Small intestine (tissue), 7 donors: ENCODE measurements at regions not wholly inside any gene's neighbourhood (a gene's known extent, or its start where the extent isn't known, plus 50 kb on each side); places are given as distances from the start of the nearest gene placed in this dataset.

Source experiments
- DNase-seq, 2 donors: peaks; one replicate each; pipeline versions ENCODE4 v3.0.0 to v3.0.0-alpha.2; 2013
- FAIRE-seq: peaks from 2 replicates; lab custom pipeline; 2012; peaks lifted over from hg19 to GRCh38; lab: Jason Lieb, UNC
- H3K27ac ChIP-seq, 3 donors: one replicate each; pipeline ENCODE4 v1.5.1; 2013; ENCODE audit warnings: low read length in 2 of 3, mild to moderate bottlenecking in 2 of 3, control low read depth in 1 of 3, inconsistent platforms in 1 of 3, low read depth in 1 of 3, moderate library complexity in 1 of 3
- H3K27me3 ChIP-seq, 3 donors: one replicate each; pipeline ENCODE4 v1.6.1; 2013; ENCODE audit warnings: low read length in 3 of 3, inconsistent platforms in 1 of 3; ENCODE audit not compliant: control insufficient read depth in 3 of 3, insufficient read depth in 3 of 3
- H3K36me3 ChIP-seq, 3 donors: one replicate each; pipeline ENCODE4 v1.6.1; 2013; ENCODE audit warnings: low read length in 3 of 3, inconsistent platforms in 1 of 3, low read depth in 1 of 3, mild to moderate bottlenecking in 1 of 3, moderate library complexity in 1 of 3; ENCODE audit not compliant: control insufficient read depth in 3 of 3, insufficient read depth in 2 of 3
- H3K4me1 ChIP-seq, 3 donors: one replicate each; pipeline ENCODE4 v1.6.1; 2013; ENCODE audit warnings: low read length in 2 of 3, inconsistent platforms in 1 of 3, low read depth in 1 of 3, mild to moderate bottlenecking in 1 of 3, moderate library complexity in 1 of 3; ENCODE audit not compliant: control insufficient read depth in 3 of 3, insufficient read depth in 2 of 3
- H3K4me3 ChIP-seq, 3 donors: one replicate each; pipeline ENCODE4 v1.5.1; 2013; ENCODE audit warnings: low read length in 3 of 3, control low read depth in 1 of 3, inconsistent platforms in 1 of 3, low read depth in 1 of 3, mild to moderate bottlenecking in 1 of 3, moderate library complexity in 1 of 3
- H3K9me3 ChIP-seq, 2 donors: one replicate each; pipeline ENCODE4 v1.6.1; 2013; ENCODE audit warnings: low read depth in 1 of 2, low read length in 1 of 2; ENCODE audit not compliant: control insufficient read depth in 2 of 2, insufficient read depth in 1 of 2
- WGBS, 3 donors: extraction: QIAGEN DNeasy Blood & Tissue Kit; methylation state at CpG; one replicate each; pipeline ENCODE4 v1.1.7; 2013; 5-methylcytosine and 5-hydroxymethylcytosine counted together
- donor health status: healthy with polysubstance abuse.
- donor health status: control.
- donor health status: control.
- donor health status: Bipolar disorder and iron deficiency.
- donor health status: healthy.

DNA sequence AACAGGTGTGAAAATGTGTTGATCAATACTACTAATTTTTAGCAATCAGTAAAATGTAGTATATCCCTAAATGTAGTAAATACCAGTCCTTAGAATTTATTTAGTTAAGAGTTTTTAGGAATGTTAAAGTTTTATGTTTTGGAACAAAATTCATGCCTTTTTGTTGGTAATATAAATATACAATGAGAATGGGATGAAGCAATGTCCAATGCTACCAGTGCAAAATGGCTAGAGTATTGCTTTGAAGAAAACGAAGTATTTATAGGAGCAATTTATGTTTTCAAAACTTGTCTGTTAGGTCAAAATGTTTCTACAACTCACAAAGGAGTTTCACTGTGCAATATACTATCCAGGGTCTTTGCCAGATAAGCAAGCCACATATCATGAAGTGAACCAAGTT is 851.5 kb downstream of the PCDH18 start:
- Histone ChIP-seq H3K27ac (no peak overlapping the region), H3K4me3 (no peak overlapping the region), H3K4me1 (no peaks in the 10 kb centered on the region), H3K27me3 (no peaks in the 10 kb centered on the region), H3K9me3 (no peaks in the 10 kb centered on the region), H3K36me3 (no peaks in the 10 kb centered on the region)
- no peak for FAIRE-seq
- WGBS, 3 donors = 22 to 46% (median 22%) methylated on average over 1 of the region's 1 CpG
- DNase-seq = no peak

DNA sequence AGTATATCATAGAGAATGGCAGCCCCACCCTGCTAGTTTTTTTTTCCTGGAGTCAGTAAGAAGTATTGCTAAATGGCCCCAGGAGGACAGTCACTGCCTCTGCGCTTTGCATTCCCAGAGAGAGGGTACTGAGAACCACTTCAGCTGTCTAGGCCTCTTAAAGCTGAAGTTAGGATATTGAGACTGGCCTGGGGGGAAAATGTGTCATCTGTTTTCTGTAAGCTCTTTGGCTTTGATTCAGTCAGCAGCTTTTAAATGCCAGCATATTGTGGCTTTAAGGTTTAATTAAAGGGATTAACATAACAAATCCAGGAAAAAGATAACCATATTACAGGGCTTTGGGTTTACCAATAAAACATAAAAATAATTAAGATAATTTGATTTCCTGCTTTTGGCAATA is 852.0 kb downstream of the PCDH18 start:
- no peaks in the 10 kb centered on the region for H3K36me3 ChIP-seq
- FAIRE-seq (no peak), DNase-seq (no peak)
- no peaks in the 10 kb centered on the region for H3K27me3 ChIP-seq
- WGBS, 3 donors = 70 to 88% (median 80%) methylated on average over 1 of the region's 1 CpG
- H3K9me3 ChIP-seq = no peaks in the 10 kb centered on the region
- H3K4me3 ChIP-seq = no peak overlapping the region
- no peak overlapping the region for H3K27ac ChIP-seq
- H3K4me1 ChIP-seq = no peaks in the 10 kb centered on the region

DNA sequence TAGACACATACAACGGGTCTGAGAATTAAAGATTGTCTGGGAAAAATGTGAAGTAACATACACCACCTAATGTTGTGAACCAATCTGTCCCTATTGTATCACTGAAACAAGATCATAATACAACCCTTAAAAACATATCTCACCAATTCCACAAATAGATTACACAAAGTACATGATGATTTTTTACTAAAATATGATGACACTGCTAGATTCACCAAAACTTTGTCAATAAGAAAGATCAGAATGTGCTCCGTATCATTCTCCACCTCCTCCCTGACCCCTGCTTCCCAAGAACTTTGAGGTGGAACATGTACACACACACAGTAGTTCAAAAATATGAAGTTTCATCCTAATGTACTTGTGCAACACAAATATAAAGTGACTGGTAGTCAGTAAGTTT is 862.0 kb downstream of the PCDH18 start:
- WGBS, 3 donors = 76 to 80% (median 80%) methylated on average over 2 of the region's 2 CpGs
- no peak overlapping the region for H3K4me3 ChIP-seq
- no peak for FAIRE-seq
- DNase-seq = no peak
- no peaks in the 10 kb centered on the region for H3K27me3 ChIP-seq
- H3K4me1 ChIP-seq = no peaks in the 10 kb centered on the region
- no peaks in the 10 kb centered on the region for H3K36me3 ChIP-seq
- H3K9me3 ChIP-seq = no peaks in the 10 kb centered on the region
- H3K27ac ChIP-seq = no peak overlapping the region

DNA sequence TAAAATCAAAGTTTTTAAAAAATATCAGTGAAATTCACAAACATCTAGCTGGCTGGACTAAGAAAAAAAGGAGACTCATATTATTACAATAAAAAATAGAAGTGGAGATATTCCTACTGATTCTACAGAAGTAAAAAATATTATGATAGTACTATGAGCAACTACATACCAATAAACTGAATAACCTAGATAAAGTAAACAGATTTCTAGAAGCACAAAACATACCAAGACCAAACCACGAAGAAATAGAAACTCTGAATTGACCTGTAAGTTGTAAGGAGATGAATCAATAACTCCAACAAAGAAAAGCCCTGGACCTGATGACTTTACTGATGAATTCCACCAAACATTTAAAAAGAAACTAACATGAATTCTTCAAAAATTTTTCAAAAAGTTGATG is 867.3 kb downstream of the PCDH18 start:
- 41 to 74% (median 44%) methylated on average over 1 of the region's 1 CpG for WGBS, 3 donors
- Histone ChIP-seq H3K4me1 (no peaks in the 10 kb centered on the region), H3K9me3 (peaks cover 0 to 4% of the 10 kb centered on the region in 2 donors), H3K27ac (no peak overlapping the region), H3K36me3 (no peaks in the 10 kb centered on the region), H3K4me3 (no peak overlapping the region), H3K27me3 (no peaks in the 10 kb centered on the region)
- FAIRE-seq = no peak
- no peak for DNase-seq

DNA sequence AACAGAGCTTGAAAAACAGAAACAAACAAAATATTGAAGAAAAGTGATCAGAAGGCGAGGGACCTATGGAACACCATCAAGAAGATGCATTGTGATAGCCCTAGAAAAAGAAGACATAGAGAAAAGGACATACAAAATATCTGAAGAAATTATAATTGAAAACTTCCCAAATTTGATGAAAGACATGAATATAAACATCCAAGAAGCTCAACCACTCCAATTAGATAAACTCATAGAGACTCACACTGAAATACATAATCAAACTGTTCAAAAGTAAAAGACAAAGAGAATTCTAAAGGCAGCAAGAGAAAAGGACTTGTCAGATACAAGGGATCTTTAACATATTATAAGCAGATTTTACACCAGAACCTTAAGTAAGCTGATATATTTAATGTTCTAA is 869.8 kb downstream of the PCDH18 start:
- no peaks in the 10 kb centered on the region for H3K27me3 ChIP-seq
- no peak overlapping the region for H3K27ac ChIP-seq
- H3K4me3 ChIP-seq = no peak overlapping the region
- H3K36me3 ChIP-seq = no peaks in the 10 kb centered on the region
- peaks cover 0 to 4% of the 10 kb centered on the region in 2 donors for H3K9me3 ChIP-seq
- FAIRE-seq (no peak), DNase-seq (no peak)
- H3K4me1 ChIP-seq = no peaks in the 10 kb centered on the region
- WGBS, 3 donors = 31 to 79% (median 32%) methylated on average over 1 of the region's 1 CpG

DNA sequence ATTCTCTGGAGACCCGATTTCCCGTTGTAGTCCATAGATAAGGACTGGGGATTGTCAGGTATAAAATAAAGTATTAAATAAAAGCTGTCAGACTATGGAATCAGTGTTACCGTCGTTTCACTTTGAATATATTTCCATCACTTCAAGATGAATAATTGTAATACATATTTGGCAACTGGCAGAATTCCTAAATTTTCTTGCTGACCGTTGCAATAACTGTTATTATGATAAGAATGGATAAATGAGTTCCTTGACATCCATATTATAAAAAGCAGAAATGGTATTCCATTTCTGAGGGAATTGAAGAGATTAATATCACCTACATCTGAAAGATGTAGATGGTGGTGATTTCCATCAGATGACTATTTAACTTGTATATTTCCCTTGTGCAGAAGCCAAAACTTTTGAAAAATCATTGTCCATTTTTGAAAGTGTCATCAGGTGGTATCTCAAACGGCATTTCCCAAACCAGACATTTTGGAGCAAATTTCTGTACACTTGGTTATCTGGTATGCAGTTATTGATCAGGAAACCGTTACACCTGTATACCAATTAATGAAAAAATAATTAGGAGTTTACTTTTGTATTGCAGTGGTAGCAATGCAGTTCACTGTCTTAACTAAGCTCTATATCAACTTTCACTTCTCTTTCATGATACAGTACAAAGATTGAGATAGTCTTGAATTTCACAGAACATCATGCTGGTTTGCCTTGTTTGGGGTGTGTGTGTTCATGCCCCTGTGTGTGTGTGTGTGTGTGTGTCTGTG is 878.5 kb downstream of the PCDH18 start:
- H3K36me3 ChIP-seq = no peaks in the 10 kb centered on the region
- no peaks in the 10 kb centered on the region for H3K27me3 ChIP-seq
- no peak overlapping the region for H3K27ac ChIP-seq
- no peaks in the 10 kb centered on the region for H3K9me3 ChIP-seq
- DNase-seq (no peak), FAIRE-seq (no peak)
- no peak overlapping the region for H3K4me3 ChIP-seq
- H3K4me1 ChIP-seq = no peaks in the 10 kb centered on the region
- WGBS, 3 donors = 71 to 79% (median 72%) methylated on average over 7 of the region's 7 CpGs

DNA sequence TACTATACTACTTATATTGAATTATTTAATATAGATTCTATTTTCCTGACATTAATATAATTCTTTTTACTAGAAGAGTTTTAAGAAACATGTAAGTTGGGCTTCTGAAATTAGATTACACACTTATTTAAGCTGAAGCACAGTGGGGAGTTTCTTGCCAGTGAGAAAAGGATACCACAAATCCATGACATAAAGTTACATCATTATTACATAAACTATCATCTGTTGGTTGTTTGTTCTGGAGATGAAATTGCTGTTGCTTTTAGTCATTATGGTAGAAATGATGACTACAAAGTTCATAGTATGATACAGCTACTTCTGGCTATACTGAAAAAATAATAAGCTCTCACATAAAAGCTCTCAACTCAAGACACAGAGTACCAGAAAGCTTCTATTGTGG is 880.4 kb downstream of the PCDH18 start:
- FAIRE-seq (no peak), DNase-seq (no peak)
- Histone ChIP-seq H3K27ac (no peak overlapping the region), H3K27me3 (no peaks in the 10 kb centered on the region), H3K36me3 (no peaks in the 10 kb centered on the region), H3K4me1 (no peaks in the 10 kb centered on the region), H3K4me3 (no peak overlapping the region), H3K9me3 (no peaks in the 10 kb centered on the region)

DNA sequence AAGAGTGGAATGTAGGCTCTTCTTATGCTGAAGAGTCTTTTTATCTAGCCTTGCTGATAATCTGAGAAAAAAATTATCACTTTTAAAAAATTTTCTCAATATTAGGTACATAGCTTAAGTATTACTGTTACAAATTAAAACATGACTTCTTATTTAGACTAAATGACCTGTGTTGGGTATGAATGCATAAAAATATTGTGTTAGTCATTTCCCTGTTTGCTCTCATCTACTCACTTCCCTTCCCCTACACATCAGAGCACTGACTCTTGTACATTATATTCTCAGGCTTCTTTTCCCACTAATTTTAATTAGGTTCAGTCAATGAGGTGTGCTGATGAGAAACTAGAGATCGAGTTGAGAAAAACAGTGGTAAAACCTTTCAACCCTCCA is 881.0 kb downstream of the PCDH18 start:
- Histone ChIP-seq H3K4me1 (no peaks in the 10 kb centered on the region), H3K27me3 (no peaks in the 10 kb centered on the region), H3K36me3 (no peaks in the 10 kb centered on the region), H3K9me3 (no peaks in the 10 kb centered on the region), H3K27ac (no peak overlapping the region), H3K4me3 (no peak overlapping the region)
- 28 to 57% (median 41%) methylated on average over 1 of the region's 1 CpG for WGBS, 3 donors
- DNase-seq = no peak
- no peak for FAIRE-seq
